ENCODE measurements at regions not wholly inside any gene's neighbourhood (a gene's known extent, or its start where the extent isn't known, plus 50 kb on each side); places are given as distances from the start of the nearest gene placed in this dataset.

- ATAC-seq (ENCODE audit: low FRiP score), result peak; percentile 28
- no peak for DNase-seq (ENCODE audit: low spot score)
- no peak for TF ChIP-seq CTCF (IDR thresholded peaks at IDR 0.05)
Measured at GRCh38 chr6:14903176-14904038, 342.5 kb upstream of the JARID2 start.

GRCh38 chr6:14905201-14905600, 340.7 kb upstream of the JARID2 start:
- DNase-seq (ENCODE audit: low spot score) (no peak), ATAC-seq (ENCODE audit: low FRiP score) (no peak)
- no peak for TF ChIP-seq CTCF (IDR thresholded peaks at IDR 0.05)

- TF ChIP-seq CTCF (IDR thresholded peaks at IDR 0.05), result no peak
- DNase-seq (ENCODE audit: low spot score), result no peak
- ATAC-seq (ENCODE audit: low FRiP score), result no peak
Measured at GRCh38 chr6:14906621-14907020, 339.2 kb upstream of the JARID2 start.

GRCh38 chr6:14910692-14911547, 334.9 kb upstream of the JARID2 start:
- DNase-seq (ENCODE audit: low spot score) (no peak), ATAC-seq (ENCODE audit: low FRiP score) (no peak)
- no peak for TF ChIP-seq CTCF (IDR thresholded peaks at IDR 0.05)

GRCh38 chr6:14912226-14912625, 333.6 kb upstream of the JARID2 start:
- DNase-seq (ENCODE audit: low spot score) (no peak), ATAC-seq (ENCODE audit: low FRiP score) (no peak)
- no peak for TF ChIP-seq CTCF (IDR thresholded peaks at IDR 0.05)

GRCh38 chr6:14912706-14913105, 333.2 kb upstream of the JARID2 start:
- ATAC-seq (ENCODE audit: low FRiP score), result no peak
- no peak for TF ChIP-seq CTCF (IDR thresholded peaks at IDR 0.05)
- no peak for DNase-seq (ENCODE audit: low spot score)

Data from omental fat pad (tissue), 3 donors.